H1 (cell line): ENCODE measurements at regions not wholly inside any gene's neighbourhood (a gene's known extent, or its start where the extent isn't known, plus 50 kb on each side); places are given as distances from the start of the nearest gene placed in this dataset.

Source experiments
- JUND ChIP-seq: IDR thresholded peaks from 2 replicates; pipeline ENCODE4 v1.6.1; 2011; ENCODE audit warnings: mild to moderate bottlenecking, improper control_type of control experiment, low read length
- RNF2 ChIP-seq: fragments of 200-900, 300-1000 bp; sonication (generic); IDR thresholded peaks from 2 replicates; pipeline ENCODE4 v1.7.1; 2016; ENCODE audit warnings: borderline replicate concordance, low read depth, mild to moderate bottlenecking, antibody characterized with exemption, low read length; ENCODE audit not compliant: poor library complexity, severe bottlenecking; ENCODE audit errors: missing control alignments
- RXRA ChIP-seq: IDR thresholded peaks from 2 replicates; pipeline ENCODE4 v1.6.1; 2011; ENCODE audit warnings: low read depth, mild to moderate bottlenecking, low read length, moderate library complexity; ENCODE audit not compliant: insufficient read depth
- SIN3A ChIP-seq, 2 experiments: IDR thresholded peaks in 1 of 2; conservative IDR thresholded peaks in 1 of 2; 2 replicates each; pipeline ENCODE4 v1.6.1; 2011 to 2012; ENCODE audit warnings: low read length in 2 of 2, improper control_type of control experiment in 1 of 2, low read depth in 1 of 2, mild to moderate bottlenecking in 1 of 2
- SP1 ChIP-seq: IDR thresholded peaks from 2 replicates; pipeline ENCODE4 v1.6.1; 2011; ENCODE audit warnings: low read depth, low read length
- SP2 ChIP-seq: IDR thresholded peaks from 2 replicates; pipeline ENCODE4 v1.6.1; 2012; ENCODE audit warnings: mild to moderate bottlenecking, low read length, inconsistent platforms
- YY1 ChIP-seq: IDR thresholded peaks from 2 replicates; pipeline ENCODE4 v1.6.1; 2011; ENCODE audit warnings: low read depth, mild to moderate bottlenecking, low read length

- no peak for TF ChIP-seq YY1
- TF ChIP-seq RNF2 = no peak
- no peak for TF ChIP-seq RXRA
- no peak for TF ChIP-seq SP1
- no peak for TF ChIP-seq SP2
- no peak for TF ChIP-seq SIN3A (conservative IDR thresholded peaks at IDR 0.05 in 1 of 2, IDR thresholded peaks at IDR 0.05 in 1 of 2; ENCODE audit: low read depth in 1 of 2, low read length in 2 of 2)
- TF ChIP-seq JUND = no peak
Measured at GRCh38 chr2:181242262-181242661, 214.9 kb upstream of the ITGA4 start (continued).
